GM19023 (cell line): ENCODE measurements at regions not wholly inside any gene's neighbourhood (a gene's known extent, or its start where the extent isn't known, plus 50 kb on each side); places are given as distances from the start of the nearest gene placed in this dataset.
"Not testable (repeated sequence)": the region's sequence is repeated elsewhere in the genome, so short reads cannot be mapped to it uniquely, and the experiment has no call there.

ENCODE experiments used
- ATAC-seq: cut with Tn5 transposase; IDR thresholded peaks from one replicate; pipeline ENCODE4 v1.9.1; 2021; ENCODE audit warnings: mild to moderate bottlenecking, moderate library complexity; ENCODE audit not compliant: unreplicated experiment

- ATAC-seq: no peak
Measured at GRCh38 chr12:40431169-40431568, 206.4 kb downstream of the LRRK2 start.

GRCh38 chr12:40435251-40435650, 210.5 kb downstream of the LRRK2 start:
- no peak for ATAC-seq

GRCh38 chr12:40435951-40436350, 211.2 kb downstream of the LRRK2 start:
- ATAC-seq: no peak

- ATAC-seq: no peak
Measured at GRCh38 chr12:40436564-40436963, 211.8 kb downstream of the LRRK2 start.

GRCh38 chr12:40439771-40440492, 215.1 kb downstream of the LRRK2 start:
- no peak for ATAC-seq

GRCh38 chr12:40444174-40444573, 219.4 kb downstream of the LRRK2 start:
- no peak for ATAC-seq

GRCh38 chr12:40446385-40446784, 221.6 kb downstream of the LRRK2 start:
- ATAC-seq: no peak

- ATAC-seq: not testable (repeated sequence)
Measured at GRCh38 chr12:40448523-40448922, 223.7 kb downstream of the LRRK2 start.

- ATAC-seq: no peak
Measured at GRCh38 chr12:40451661-40452060, 226.9 kb downstream of the LRRK2 start.

GRCh38 chr12:40464121-40464520, 228.1 kb upstream of the CNTN1 start:
- no peak for ATAC-seq

GRCh38 chr12:40469736-40470135, 222.5 kb upstream of the CNTN1 start:
- ATAC-seq: no peak

GRCh38 chr12:40473962-40474361, 218.3 kb upstream of the CNTN1 start:
- ATAC-seq: no peak

GRCh38 chr12:40474630-40475029, 217.6 kb upstream of the CNTN1 start:
- no peak for ATAC-seq

GRCh38 chr12:40499856-40500255, 192.4 kb upstream of the CNTN1 start:
- no peak for ATAC-seq

GRCh38 chr12:40502322-40502721, 189.9 kb upstream of the CNTN1 start:
- ATAC-seq: no peak

- no peak for ATAC-seq
Measured at GRCh38 chr12:40505327-40505726, 186.9 kb upstream of the CNTN1 start.

- ATAC-seq: no peak
Measured at GRCh38 chr12:40508421-40508820, 183.8 kb upstream of the CNTN1 start.

- no peak for ATAC-seq
Measured at GRCh38 chr12:40511341-40511740, 180.9 kb upstream of the CNTN1 start.

- ATAC-seq: no peak
Measured at GRCh38 chr12:40515041-40515816, 177.0 kb upstream of the CNTN1 start.

GRCh38 chr12:40522837-40523236, 169.4 kb upstream of the CNTN1 start:
- ATAC-seq: no peak

- no peak for ATAC-seq
Measured at GRCh38 chr12:40525054-40525453, 167.2 kb upstream of the CNTN1 start.

GRCh38 chr12:40534828-40535227, 157.4 kb upstream of the CNTN1 start:
- no peak for ATAC-seq
